WTC11 (cell line): ENCODE measurements at regions not wholly inside any gene's neighbourhood (a gene's known extent, or its start where the extent isn't known, plus 50 kb on each side); places are given as distances from the start of the nearest gene placed in this dataset.
"Not testable (repeated sequence)": the region's sequence is repeated elsewhere in the genome, so short reads cannot be mapped to it uniquely, and the experiment has no call there.

Experiments used
- ATF3 ChIP-seq: sonication (generic); formaldehyde crosslinking; conservative IDR thresholded peaks from 2 replicates; pipeline ENCODE4 v1.8.1; 2022; ENCODE audit warnings: mild to moderate bottlenecking, missing genetic modification reagents
- CREM ChIP-seq: sonication (generic); formaldehyde crosslinking; IDR thresholded peaks from 2 replicates; pipeline ENCODE4 v1.8.1; 2022; ENCODE audit warnings: mild to moderate bottlenecking, missing genetic modification reagents, moderate library complexity
- CTCF ChIP-seq: fragments of 200-600 bp; IDR thresholded peaks from 2 replicates; pipeline ENCODE4 v1.8.0; 2022; ENCODE audit warnings: antibody characterized with exemption
- HMGA2 ChIP-seq: fragments of 250-450 bp; sonication (Bioruptor Pico); IDR thresholded peaks from 2 replicates; pipeline ENCODE4 v1.4.0; 2021; ENCODE audit warnings: mild to moderate bottlenecking, moderate library complexity

GRCh38 chr14:19204827-19205226 lies 229.3 kb downstream of the POTEG start:
- not testable (repeated sequence) for TF ChIP-seq CREM (CRISPR knock-in tag); HMGA2 (CRISPR knock-in tag); CTCF; ATF3 (CRISPR knock-in tag)
